Fibroblast of lung (primary cell): ENCODE measurements at regions not wholly inside any gene's neighbourhood (a gene's known extent, or its start where the extent isn't known, plus 50 kb on each side); places are given as distances from the start of the nearest gene placed in this dataset.

Experiments used
- DNase-seq, 2 donors: peaks; one replicate each; pipeline versions ENCODE4 v3.0.0 to v3.0.0-alpha.2; 2010; ENCODE audit warnings: low read depth in 2 of 2
- H2AFZ ChIP-seq: 2 replicates; pipeline ENCODE4 v1.5.1; 2012; ENCODE audit warnings: low read length, control low read depth, inconsistent platforms
- H3K27ac ChIP-seq: 2 replicates; pipeline ENCODE4 v1.5.1; 2011; ENCODE audit warnings: low read length, control low read depth; ENCODE audit not compliant: insufficient read depth
- H3K27me3 ChIP-seq: 2 replicates; pipeline ENCODE4 v1.5.1; 2011; ENCODE audit warnings: mild to moderate bottlenecking, low read length; ENCODE audit not compliant: control insufficient read depth, insufficient read depth
- H3K36me3 ChIP-seq: 2 replicates; pipeline ENCODE4 v1.5.1; 2011; ENCODE audit warnings: low read length; ENCODE audit not compliant: control insufficient read depth, insufficient read depth
- H3K4me1 ChIP-seq: 2 replicates; pipeline ENCODE4 v1.5.1; 2011; ENCODE audit warnings: low read length; ENCODE audit not compliant: control insufficient read depth, insufficient read depth; ENCODE audit errors: extremely low read depth
- H3K4me2 ChIP-seq: 2 replicates; pipeline ENCODE4 v1.5.1; 2011; ENCODE audit warnings: low read length, control low read depth; ENCODE audit not compliant: insufficient read depth; ENCODE audit errors: extremely low read depth
- H3K4me3 ChIP-seq, 4 experiments: fragments of 200-600 bp in 1 of 4; sonication (generic) in 1 of 4; replicated peaks in 1 of 4; 2 replicates each; pipeline ENCODE4 v1.5.1; 2011 to 2016; ENCODE audit warnings: low read length in 4 of 4, low read depth in 3 of 4, mild to moderate bottlenecking in 3 of 4, control low read depth in 2 of 4, inconsistent platforms in 1 of 4, mixed read lengths in 1 of 4; ENCODE audit not compliant: insufficient read depth in 1 of 4; ENCODE audit errors: control extremely low read depth in 1 of 4
- H3K79me2 ChIP-seq: 2 replicates; pipeline ENCODE4 v1.5.1; 2012; ENCODE audit warnings: mild to moderate bottlenecking, low read length, inconsistent platforms; ENCODE audit not compliant: control insufficient read depth, insufficient read depth
- H3K9ac ChIP-seq: 2 replicates; pipeline ENCODE4 v1.5.1; 2011; ENCODE audit warnings: mild to moderate bottlenecking, low read length, control low read depth; ENCODE audit not compliant: insufficient read depth
- H3K9me3 ChIP-seq: 2 replicates; pipeline ENCODE4 v1.5.1; 2012; ENCODE audit warnings: low read depth, low read length; ENCODE audit not compliant: control insufficient read depth, insufficient read depth
- H4K20me1 ChIP-seq: 2 replicates; pipeline ENCODE4 v1.5.1; 2011; ENCODE audit warnings: low read length; ENCODE audit not compliant: control insufficient read depth, insufficient read depth; ENCODE audit errors: extremely low read depth
- CTCF ChIP-seq, 2 donors: IDR thresholded peaks in 1 of 2; conservative IDR thresholded peaks in 1 of 2; 1 replicate in 1 of 2; 2 replicates in 1 of 2; pipeline ENCODE4 v1.5.1; 2011 to 2012; ENCODE audit warnings: low read length in 2 of 2, control low read depth in 1 of 2, inconsistent platforms in 1 of 2, low read depth in 1 of 2, mild to moderate bottlenecking in 1 of 2
- EZH2 ChIP-seq: IDR thresholded peaks from 2 replicates; pipeline ENCODE4 v1.5.1; 2012; ENCODE audit warnings: low read length, control low read depth, mild to moderate bottlenecking; ENCODE audit errors: missing control alignments

GRCh38 chr13:90177512-90177911, 1170.0 kb upstream of the MIR17HG start:
- Histone ChIP-seq H3K9me3 (no peaks in the 10 kb centered on the region), H2AFZ (no peak overlapping the region), H4K20me1 (no peaks in the 10 kb centered on the region), H3K36me3 (no peaks in the 10 kb centered on the region), H3K4me1 (no peaks in the 10 kb centered on the region), H3K27ac (no peak overlapping the region), H3K4me2 (no peak overlapping the region), H3K27me3 (no peaks in the 10 kb centered on the region), H3K79me2 (no peaks in the 10 kb centered on the region), H3K4me3 (no peak overlapping the region), H3K9ac (no peak overlapping the region)
- DNase-seq = no peak
- TF ChIP-seq CTCF (conservative IDR thresholded peaks at IDR 0.05 in 1 of 2, IDR thresholded peaks at IDR 0.05 in 1 of 2; ENCODE audit: low read depth in 1 of 2, low read length in 2 of 2) = no peak
- no peak for TF ChIP-seq EZH2

- no peak for TF ChIP-seq CTCF (conservative IDR thresholded peaks at IDR 0.05 in 1 of 2, IDR thresholded peaks at IDR 0.05 in 1 of 2; ENCODE audit: low read depth in 1 of 2, low read length in 2 of 2)
- Histone ChIP-seq H4K20me1 (no peaks in the 10 kb centered on the region), H3K4me3 (no peak overlapping the region), H3K9me3 (no peaks in the 10 kb centered on the region), H3K36me3 (no peaks in the 10 kb centered on the region), H3K79me2 (no peaks in the 10 kb centered on the region), H2AFZ (no peak overlapping the region), H3K27me3 (no peaks in the 10 kb centered on the region), H3K27ac (no peak overlapping the region), H3K4me1 (no peaks in the 10 kb centered on the region), H3K4me2 (no peak overlapping the region), H3K9ac (no peak overlapping the region)
- no peak for DNase-seq
Measured at GRCh38 chr13:90184355-90184754, 1163.1 kb upstream of the MIR17HG start.

- Histone ChIP-seq H3K79me2 (no peaks in the 10 kb centered on the region), H3K4me2 (no peak overlapping the region), H3K9ac (no peak overlapping the region), H4K20me1 (no peaks in the 10 kb centered on the region), H3K4me3 (no peak overlapping the region), H3K36me3 (no peaks in the 10 kb centered on the region), H3K27ac (no peak overlapping the region), H3K9me3 (no peaks in the 10 kb centered on the region), H2AFZ (no peak overlapping the region), H3K27me3 (no peaks in the 10 kb centered on the region), H3K4me1 (no peaks in the 10 kb centered on the region)
- TF ChIP-seq CTCF (conservative IDR thresholded peaks at IDR 0.05 in 1 of 2, IDR thresholded peaks at IDR 0.05 in 1 of 2; ENCODE audit: low read depth in 1 of 2, low read length in 2 of 2) (no peak), EZH2 (no peak)
- DNase-seq = no peak
Measured at GRCh38 chr13:90185734-90186133, 1161.8 kb upstream of the MIR17HG start.
